ENCODE measurements at regions not wholly inside any gene's neighbourhood (a gene's known extent, or its start where the extent isn't known, plus 50 kb on each side); places are given as distances from the start of the nearest gene placed in this dataset.
"Not testable (repeated sequence)": the region's sequence is repeated elsewhere in the genome, so short reads cannot be mapped to it uniquely, and the experiment has no call there.

- H3K36me3 ChIP-seq = no peaks in the 10 kb centered on the region
- H3K27ac ChIP-seq = no peak overlapping the region
- DNase-seq (ENCODE audit: low spot score) (no peak), ATAC-seq (ENCODE audit: insufficient number of reproducible peaks, low FRiP score, low read depth) (no peak)
- TF ChIP-seq CTCF (IDR thresholded peaks at IDR 0.05) = no peak
- H3K4me3 ChIP-seq = no peak overlapping the region
- no peaks in the 10 kb centered on the region for H3K9me3 ChIP-seq
- no peaks in the 10 kb centered on the region for H3K27me3 ChIP-seq (replicated peaks; ENCODE audit: insufficient read depth)
- no peaks in the 10 kb centered on the region for H3K4me1 ChIP-seq (ENCODE audit: control insufficient read depth in 1 of 2, low read depth in 2 of 2)
Measured at GRCh38 chrX:121876305-121876704, 828.9 kb downstream of the GLUD2 start.

DNA sequence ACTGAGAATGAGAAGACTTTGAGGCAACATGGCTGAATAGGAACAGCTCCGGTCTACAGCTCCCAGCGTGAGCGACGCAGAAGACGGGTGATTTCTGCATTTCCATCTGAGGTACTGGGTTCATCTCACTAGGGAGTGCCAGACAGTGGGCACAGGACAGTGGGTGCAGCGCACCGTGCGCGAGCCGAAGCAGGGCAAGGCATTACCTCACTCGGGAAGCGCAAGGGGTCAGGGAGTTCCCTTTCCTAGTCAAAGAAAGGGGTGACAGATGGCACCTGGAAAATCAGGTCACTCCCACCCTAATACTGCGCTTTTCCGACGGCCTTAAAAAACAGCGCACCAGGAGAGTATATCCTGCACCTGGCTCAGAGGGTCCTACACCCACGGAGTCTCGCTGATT is 829.9 kb downstream of the GLUD2 start:
- H3K36me3 ChIP-seq = not testable (repeated sequence)

GRCh38 chrX:121886557-121886956 is 839.1 kb downstream of the GLUD2 start:
- no peaks in the 10 kb centered on the region for H3K4me1 ChIP-seq (ENCODE audit: control insufficient read depth in 1 of 2, low read depth in 2 of 2)
- no peaks in the 10 kb centered on the region for H3K36me3 ChIP-seq
- ATAC-seq (ENCODE audit: insufficient number of reproducible peaks, low FRiP score, low read depth) = no peak
- no peak overlapping the region for H3K27ac ChIP-seq
- H3K9me3 ChIP-seq = no peaks in the 10 kb centered on the region
- H3K4me3 ChIP-seq = no peak overlapping the region
- no peaks in the 10 kb centered on the region for H3K27me3 ChIP-seq (replicated peaks; ENCODE audit: insufficient read depth)
- DNase-seq (ENCODE audit: low spot score) = no peak
- no peak for TF ChIP-seq CTCF (IDR thresholded peaks at IDR 0.05)

More for the DNA sequence above, 829.9 kb downstream of the GLUD2 start:
- not testable (repeated sequence) for H3K27ac ChIP-seq; H3K4me1 ChIP-seq (ENCODE audit: control insufficient read depth in 1 of 2, low read depth in 2 of 2); H3K27me3 ChIP-seq (replicated peaks; ENCODE audit: insufficient read depth); H3K9me3 ChIP-seq; DNase-seq (ENCODE audit: low spot score); H3K4me3 ChIP-seq; ATAC-seq (ENCODE audit: insufficient number of reproducible peaks, low FRiP score, low read depth)

DNA sequence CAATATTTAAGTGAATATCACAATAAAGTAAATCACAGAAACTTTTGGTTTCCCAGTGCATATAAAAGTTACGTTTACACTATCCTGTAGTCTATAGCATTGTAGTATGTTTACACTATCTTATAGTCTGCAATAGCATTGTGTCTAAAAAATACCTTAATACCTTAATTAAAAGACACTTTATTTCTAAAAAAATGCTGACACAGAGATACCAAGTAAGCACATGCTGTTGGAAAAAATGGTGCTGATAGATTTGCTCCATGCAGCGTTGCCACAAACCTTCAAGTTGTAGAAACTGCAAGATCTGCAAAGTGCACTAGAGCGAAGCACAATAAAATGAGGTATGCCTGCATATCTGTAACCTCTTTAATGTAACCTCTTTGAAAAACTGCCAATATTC is 847.3 kb downstream of the GLUD2 start:
- H3K27ac ChIP-seq = no peak overlapping the region
- H3K36me3 ChIP-seq = no peaks in the 10 kb centered on the region
- ATAC-seq (ENCODE audit: insufficient number of reproducible peaks, low FRiP score, low read depth) = no peak
- TF ChIP-seq CTCF (IDR thresholded peaks at IDR 0.05) = no peak
- no peaks in the 10 kb centered on the region for H3K4me1 ChIP-seq (ENCODE audit: control insufficient read depth in 1 of 2, low read depth in 2 of 2)
- H3K27me3 ChIP-seq (replicated peaks; ENCODE audit: insufficient read depth) = no peaks in the 10 kb centered on the region
- H3K9me3 ChIP-seq = no peaks in the 10 kb centered on the region
- H3K4me3 ChIP-seq = no peak overlapping the region
- no peak for DNase-seq (ENCODE audit: low spot score)

- no peaks in the 10 kb centered on the region for H3K4me1 ChIP-seq (ENCODE audit: control insufficient read depth in 1 of 2, low read depth in 2 of 2)
- H3K4me3 ChIP-seq = no peak overlapping the region
- no peak overlapping the region for H3K27ac ChIP-seq
- no peak for DNase-seq (ENCODE audit: low spot score)
- no peak for TF ChIP-seq CTCF (IDR thresholded peaks at IDR 0.05)
- no peaks in the 10 kb centered on the region for H3K9me3 ChIP-seq
- ATAC-seq (ENCODE audit: insufficient number of reproducible peaks, low FRiP score, low read depth) = no peak
- H3K36me3 ChIP-seq = no peaks in the 10 kb centered on the region
- no peaks in the 10 kb centered on the region for H3K27me3 ChIP-seq (replicated peaks; ENCODE audit: insufficient read depth)
Measured at GRCh38 chrX:121902463-121902862, 855.1 kb downstream of the GLUD2 start.

DNA sequence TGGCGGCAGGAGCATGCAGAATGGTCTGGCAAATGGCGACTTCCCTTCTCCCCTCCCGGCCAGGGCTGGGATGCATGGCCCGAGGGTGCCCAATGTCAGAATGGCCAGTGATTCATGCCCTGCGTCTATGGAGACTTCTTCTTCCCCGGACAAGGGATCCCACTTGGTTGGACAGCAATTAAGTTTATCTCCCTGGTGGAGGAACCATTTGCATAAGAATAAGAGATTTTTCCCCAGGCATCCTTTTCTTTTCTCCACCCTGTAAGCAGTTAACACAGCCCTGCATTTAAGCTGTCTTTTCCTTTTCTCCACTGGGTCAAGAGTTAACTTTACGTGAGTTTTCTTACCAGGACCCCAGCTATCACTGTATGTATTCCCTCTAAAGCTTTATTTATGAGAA is 856.6 kb downstream of the GLUD2 start:
- Histone ChIP-seq H3K4me1 (ENCODE audit: control insufficient read depth in 1 of 2, low read depth in 2 of 2) (no peaks in the 10 kb centered on the region), H3K36me3 (no peaks in the 10 kb centered on the region), H3K27ac (no peak overlapping the region), H3K4me3 (no peak overlapping the region), H3K27me3 (replicated peaks; ENCODE audit: insufficient read depth) (no peaks in the 10 kb centered on the region), H3K9me3 (no peaks in the 10 kb centered on the region)
- DNase-seq (ENCODE audit: low spot score) (no peak), ATAC-seq (ENCODE audit: insufficient number of reproducible peaks, low FRiP score, low read depth) (no peak)
- TF ChIP-seq CTCF (IDR thresholded peaks at IDR 0.05) = no peak
